ENCODE measurements at regions not wholly inside any gene's neighbourhood (a gene's known extent, or its start where the extent isn't known, plus 50 kb on each side); places are given as distances from the start of the nearest gene placed in this dataset.

- no peak for TF ChIP-seq CTCF (IDR thresholded peaks at IDR 0.05)
- no peak for TF ChIP-seq POLR2A (IDR thresholded peaks at IDR 0.05)
Observed at GRCh38 chr9:126093771-126094170, 232.9 kb upstream of the MVB12B start.
